CD14-positive monocyte (primary cell): ENCODE measurements at regions not wholly inside any gene's neighbourhood (a gene's known extent, or its start where the extent isn't known, plus 50 kb on each side); places are given as distances from the start of the nearest gene placed in this dataset.

ENCODE experiments used
- DNase-seq, 3 donors: peaks; one replicate each; pipeline ENCODE4 v3.0.0-alpha.2; 2011 to 2022
- H2AFZ ChIP-seq: 2 replicates; pipeline ENCODE4 v1.6.0; 2012; ENCODE audit warnings: mild to moderate bottlenecking, low read depth, low read length, inconsistent platforms; ENCODE audit not compliant: insufficient read depth, poor library complexity, severe bottlenecking
- H3K27ac ChIP-seq, 2 donors: 1 replicate in 1 of 2; 2 replicates in 1 of 2; pipeline ENCODE4 v1.5.1; 2012 to 2013; ENCODE audit warnings: low read length in 2 of 2, control low read depth in 1 of 2, inconsistent platforms in 1 of 2, low read depth in 1 of 2, mild to moderate bottlenecking in 1 of 2
- H3K27me3 ChIP-seq, 2 donors: one replicate each; pipeline versions ENCODE4 v1.6.0 to v1.6.1; 2011 to 2013; ENCODE audit warnings: low read length in 2 of 2; ENCODE audit not compliant: control insufficient read depth in 2 of 2, insufficient read depth in 2 of 2
- H3K36me3 ChIP-seq, 2 donors: replicated peaks in 1 of 2; 1 replicate in 1 of 2; 2 replicates in 1 of 2; pipeline versions ENCODE4 v1.5.1 to v1.6.1; 2012 to 2013; ENCODE audit warnings: low read length in 2 of 2, control low read depth in 1 of 2, inconsistent platforms in 1 of 2, mild to moderate bottlenecking in 1 of 2; ENCODE audit not compliant: insufficient read depth in 2 of 2, control insufficient read depth in 1 of 2
- H3K4me1 ChIP-seq, 2 donors: 1 replicate in 1 of 2; 2 replicates in 1 of 2; pipeline versions ENCODE4 v1.5.1 to v1.6.1; 2012 to 2013; ENCODE audit warnings: low read length in 2 of 2, control low read depth in 1 of 2, inconsistent platforms in 1 of 2, mild to moderate bottlenecking in 1 of 2, moderate library complexity in 1 of 2; ENCODE audit not compliant: insufficient read depth in 2 of 2, control insufficient read depth in 1 of 2
- H3K4me2 ChIP-seq: replicated peaks from 2 replicates; pipeline ENCODE3; 2012; ENCODE audit warnings: low read length, moderate library complexity, mild to moderate bottlenecking; ENCODE audit not compliant: poor library complexity, severe bottlenecking; ENCODE audit errors: extremely low read depth
- H3K4me3 ChIP-seq, 3 experiments: fragments of 200-600 bp in 1 of 3; sonication (generic) in 1 of 3; replicated peaks in 1 of 3; 1 replicate in 2 of 3; 2 replicates in 1 of 3; pipeline ENCODE4 v1.5.1; 2011 to 2013; ENCODE audit warnings: low read length in 3 of 3, mild to moderate bottlenecking in 3 of 3, control low read depth in 2 of 3, low read depth in 2 of 3, inconsistent platforms in 1 of 3, moderate library complexity in 1 of 3
- H3K79me2 ChIP-seq: 2 replicates; pipeline ENCODE4 v1.6.0; 2012; ENCODE audit warnings: mild to moderate bottlenecking, control low read depth, inconsistent platforms, low read length, moderate library complexity; ENCODE audit not compliant: insufficient read depth
- H3K9ac ChIP-seq: 2 replicates; pipeline ENCODE4 v1.6.0; 2017; ENCODE audit warnings: low read length, mild to moderate bottlenecking; ENCODE audit not compliant: insufficient read depth, poor library complexity, severe bottlenecking
- H3K9me3 ChIP-seq, 2 donors: replicated peaks in 1 of 2; 1 replicate in 1 of 2; 2 replicates in 1 of 2; pipeline versions ENCODE4 v1.5.1 to v1.6.1; 2012 to 2013; ENCODE audit warnings: low read length in 2 of 2, control low read depth in 1 of 2; ENCODE audit not compliant: control insufficient read depth in 1 of 2, insufficient read depth in 1 of 2
- H4K20me1 ChIP-seq: 2 replicates; pipeline ENCODE4 v1.6.0; 2012; ENCODE audit warnings: mild to moderate bottlenecking, low read length, control low read depth, moderate library complexity; ENCODE audit not compliant: insufficient read depth
- H3K27ac Mint-ChIP-seq, 7 donors: one replicate each; pipeline ENCODE4 v1.8.0; 2020; ENCODE audit warnings: mild to moderate bottlenecking in 7 of 7, mixed read lengths in 7 of 7, moderate library complexity in 6 of 7, inconsistent platforms in 2 of 7
- H3K27me3 Mint-ChIP-seq, 3 donors: one replicate each; pipeline ENCODE4 v1.8.0; 2021 to 2022; ENCODE audit warnings: low read depth in 3 of 3, mild to moderate bottlenecking in 3 of 3, mixed read lengths in 3 of 3, moderate library complexity in 3 of 3, inconsistent platforms in 1 of 3
- H3K36me3 Mint-ChIP-seq, 2 donors: one replicate each; pipeline ENCODE4 v1.8.0; 2020; ENCODE audit warnings: mixed read lengths in 2 of 2, inconsistent platforms in 1 of 2, mild to moderate bottlenecking in 1 of 2
- H3K4me1 Mint-ChIP-seq: one replicate; pipeline ENCODE4 v1.8.0; 2020; ENCODE audit warnings: mild to moderate bottlenecking, mixed read lengths
- H3K4me3 Mint-ChIP-seq, 2 donors: one replicate each; pipeline ENCODE4 v1.8.0; 2020; ENCODE audit warnings: mild to moderate bottlenecking in 2 of 2, mixed read lengths in 2 of 2, moderate library complexity in 1 of 2
- H3K9me3 Mint-ChIP-seq, 7 donors: one replicate each; pipeline ENCODE4 v1.8.0; 2020 to 2022; ENCODE audit warnings: mixed read lengths in 7 of 7, mild to moderate bottlenecking in 6 of 7, moderate library complexity in 6 of 7, inconsistent platforms in 2 of 7
- CTCF ChIP-seq: fragments of 200-600 bp; IDR thresholded peaks from one replicate; pipeline ENCODE4 v1.8.0; 2022; ENCODE audit warnings: antibody characterized with exemption, mild to moderate bottlenecking
- WGBS: methylation state at CpG from one replicate; pipeline ENCODE4 v1.1.5; 2013; ENCODE audit warnings: missing lambda C conversion rate; ENCODE audit not compliant: insufficient coverage; 5-methylcytosine and 5-hydroxymethylcytosine counted together
- intact Hi-C, 2 donors: fragments of 100-400 bp; cut with micrococcal nuclease; formaldehyde crosslinking; loops; one replicate each; pipeline versions ENCODE4 v1.15.0 to v1.15.1; 2023

GRCh38 chr6:168728056-168728455 lies 287.1 kb downstream of the SMOC2 start:
- no peaks in the 10 kb centered on the region for H3K79me2 ChIP-seq
- H3K4me2 ChIP-seq = no peak overlapping the region
- H3K4me1 Mint-ChIP-seq = no peaks in the 10 kb centered on the region
- H2AFZ ChIP-seq = no peak overlapping the region
- no peaks in the 10 kb centered on the region for H3K36me3 ChIP-seq
- intact Hi-C loops = no loop called here
- H3K4me3 Mint-ChIP-seq = no peak overlapping the region
- WGBS = 82% methylated on average over 2 of the region's 2 CpGs
- peaks cover 0 to 22% (median 12%) of the 10 kb centered on the region in 7 donors for H3K9me3 Mint-ChIP-seq
- no peak overlapping the region for H3K27ac Mint-ChIP-seq
- no peaks in the 10 kb centered on the region for H3K27me3 ChIP-seq
- no peak overlapping the region for H3K9ac ChIP-seq
- TF ChIP-seq CTCF = no peak
- H3K4me3 ChIP-seq = no peak overlapping the region
- no peak overlapping the region for H3K27ac ChIP-seq
- no peaks in the 10 kb centered on the region for H3K4me1 ChIP-seq
- no peaks in the 10 kb centered on the region for H3K36me3 Mint-ChIP-seq
- H4K20me1 ChIP-seq = no peaks in the 10 kb centered on the region
- H3K27me3 Mint-ChIP-seq = peaks cover 0 to 2% (median 0%) of the 10 kb centered on the region in 3 donors
- H3K9me3 ChIP-seq = peaks cover 4 to 56% of the 10 kb centered on the region in 2 donors
- no peak for DNase-seq

- no peaks in the 10 kb centered on the region for H3K4me1 ChIP-seq
- Mint-ChIP-seq H3K9me3 (peaks cover 0 to 22% (median 12%) of the 10 kb centered on the region in 7 donors), H3K36me3 (no peaks in the 10 kb centered on the region), H3K4me3 (no peak overlapping the region), H3K27ac (no peak overlapping the region), H3K4me1 (no peaks in the 10 kb centered on the region), H3K27me3 (peaks cover 0 to 2% (median 0%) of the 10 kb centered on the region in 3 donors)
- H3K36me3 ChIP-seq = no peaks in the 10 kb centered on the region
- H3K4me2 ChIP-seq = no peak overlapping the region
- H3K9me3 ChIP-seq = peaks cover 4 to 56% of the 10 kb centered on the region in 2 donors
- intact Hi-C loops = no loop called here
- no peak overlapping the region for H3K27ac ChIP-seq
- H4K20me1 ChIP-seq = no peaks in the 10 kb centered on the region
- no peak overlapping the region for H2AFZ ChIP-seq
- no peak overlapping the region for H3K4me3 ChIP-seq
- WGBS = 91% methylated on average over 8 of the region's 12 CpGs
- TF ChIP-seq CTCF = no peak
- no peaks in the 10 kb centered on the region for H3K27me3 ChIP-seq
- DNase-seq = no peak
- no peaks in the 10 kb centered on the region for H3K79me2 ChIP-seq
- H3K9ac ChIP-seq = no peak overlapping the region
Measured at GRCh38 chr6:168726312-168726856, 285.4 kb downstream of the SMOC2 start.
